ENCODE measurements at regions not wholly inside any gene's neighbourhood (a gene's known extent, or its start where the extent isn't known, plus 50 kb on each side); places are given as distances from the start of the nearest gene placed in this dataset.

- TF ChIP-seq CTCF (IDR thresholded peaks at IDR 0.05) (no peak), POLR2A (IDR thresholded peaks at IDR 0.05) (no peak)
Measured at GRCh38 chr9:26754509-26755164, 138.0 kb downstream of the CAAP1 start.
